ENCODE measurements at regions not wholly inside any gene's neighbourhood (a gene's known extent, or its start where the extent isn't known, plus 50 kb on each side); places are given as distances from the start of the nearest gene placed in this dataset.

DNA sequence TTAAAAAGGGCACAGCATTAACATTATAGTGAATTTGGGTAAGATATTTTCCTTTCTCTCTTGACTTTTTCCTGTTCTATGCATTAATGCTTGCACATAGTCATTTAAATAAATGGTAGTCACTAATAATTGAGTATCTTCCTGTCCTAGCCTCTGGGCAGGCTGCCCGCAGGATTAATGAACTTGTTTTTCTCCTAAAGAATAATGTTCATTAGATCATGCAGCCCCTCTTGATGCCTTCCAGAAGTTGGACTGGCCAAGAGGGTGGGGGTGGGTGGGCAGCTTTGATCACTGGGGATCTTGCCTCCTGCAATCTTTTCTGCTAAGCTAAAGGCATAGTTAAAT is 514.5 kb upstream of the CDH2 start:
- no peak for TF ChIP-seq POLR2A (IDR thresholded peaks at IDR 0.05)
- no peak for TF ChIP-seq CTCF (IDR thresholded peaks at IDR 0.05)
